ENCODE measurements at regions not wholly inside any gene's neighbourhood (a gene's known extent, or its start where the extent isn't known, plus 50 kb on each side); places are given as distances from the start of the nearest gene placed in this dataset.

GRCh38 chr3:177538048-177538749, 340.9 kb upstream of the TBL1XR1 start (continued):
- no peak for TF ChIP-seq ARID4B (CRISPR knock-in tag; IDR thresholded peaks at IDR 0.05; ENCODE audit: borderline replicate concordance)

- ATAC-seq (no peak), DNase-seq (ENCODE audit: low spot score) (no peak)
- H3K27ac Mint-ChIP-seq = no peak overlapping the region
- H3K4me1 Mint-ChIP-seq = peaks cover 39% of the 10 kb centered on the region
- H3K4me3 Mint-ChIP-seq = no peak overlapping the region
- no peaks in the 10 kb centered on the region for H3K9me3 Mint-ChIP-seq
- CTCF ChIA-PET = no interaction called here
- POLR2A ChIA-PET = no interaction called here
- H3K27me3 Mint-ChIP-seq (ENCODE audit: low read depth) = no peaks in the 10 kb centered on the region
- no peaks in the 10 kb centered on the region for H3K36me3 Mint-ChIP-seq
- no peak for TF ChIP-seq ZNF232 (CRISPR knock-in tag; IDR thresholded peaks at IDR 0.05)
- TF ChIP-seq FOXJ3 (CRISPR knock-in tag; IDR thresholded peaks at IDR 0.05; ENCODE audit: borderline replicate concordance) = no peak
- no peak for TF ChIP-seq MXD4 (CRISPR knock-in tag; IDR thresholded peaks at IDR 0.05; ENCODE audit: borderline replicate concordance)
- TF ChIP-seq ESRRA (CRISPR knock-in tag; IDR thresholded peaks at IDR 0.05; ENCODE audit: borderline replicate concordance) = no peak
- TF ChIP-seq ZNF416 (CRISPR knock-in tag; IDR thresholded peaks at IDR 0.05) = no peak
- no peak for TF ChIP-seq ZBTB43 (CRISPR knock-in tag; IDR thresholded peaks at IDR 0.05)
- no peak for TF ChIP-seq USF1 (CRISPR knock-in tag; IDR thresholded peaks at IDR 0.05)
- no peak for TF ChIP-seq ETV6 (CRISPR knock-in tag; IDR thresholded peaks at IDR 0.05)
- TF ChIP-seq ATF3 (CRISPR knock-in tag; conservative IDR thresholded peaks at IDR 0.05) = no peak
- TF ChIP-seq ZNF317 (CRISPR knock-in tag; IDR thresholded peaks at IDR 0.05; ENCODE audit: borderline replicate concordance, low read depth) = no peak
- TF ChIP-seq ATF1 (CRISPR knock-in tag; IDR thresholded peaks at IDR 0.05) = no peak
- TF ChIP-seq AR (CRISPR knock-in tag; IDR thresholded peaks at IDR 0.05) = no peak
- TF ChIP-seq NFATC4 (CRISPR knock-in tag; IDR thresholded peaks at IDR 0.05) = no peak
- TF ChIP-seq ATF6 (CRISPR knock-in tag; IDR thresholded peaks at IDR 0.05) = no peak
- TF ChIP-seq ZNF121 (CRISPR knock-in tag; IDR thresholded peaks at IDR 0.05) = no peak
These were observed 341.8 kb upstream of the TBL1XR1 start for GRCh38 chr3:177538750-177539730.
